Activated naive CD8-positive, alpha-beta T cell treated with anti-CD3 and anti-CD28 coated beads, Interleukin-2, amount 10 ng/mL, durations not matched to agents 7 days and 5 days (primary cell): ENCODE measurements at regions not wholly inside any gene's neighbourhood (a gene's known extent, or its start where the extent isn't known, plus 50 kb on each side); places are given as distances from the start of the nearest gene placed in this dataset.

Experiments
- ATAC-seq: fragments of 150-1000 bp; cut with Tn5 transposase; one replicate; pipeline ENCODE4 v1.10.0; 2021; ENCODE audit warnings: low read depth, moderate library complexity
- POLR2A ChIA-PET: fragments of 350-600 bp; sonication (Branson Sonifier 250); formaldehyde crosslinking; loops from one replicate; lab custom pipeline; 2021; ENCODE audit warnings: antibody characterized with exemption; lab: Charles Lee
- DNase-seq: peaks from one replicate; pipeline ENCODE4 v3.0.0; 2021
- H3K27ac Mint-ChIP-seq: one replicate; pipeline ENCODE4 v1.8.0; 2022; ENCODE audit warnings: mild to moderate bottlenecking, mixed read lengths
- H3K27me3 Mint-ChIP-seq: one replicate; pipeline ENCODE4 v1.8.0; 2022; ENCODE audit warnings: mild to moderate bottlenecking, moderate library complexity, mixed read lengths
- H3K36me3 Mint-ChIP-seq: one replicate; pipeline ENCODE4 v1.8.0; 2021; ENCODE audit warnings: mild to moderate bottlenecking, mixed read lengths
- H3K4me1 Mint-ChIP-seq: one replicate; pipeline ENCODE4 v1.8.0; 2021; ENCODE audit warnings: mixed read lengths
- H3K4me3 Mint-ChIP-seq: one replicate; pipeline ENCODE4 v1.8.0; 2022; ENCODE audit warnings: mild to moderate bottlenecking, moderate library complexity, mixed read lengths
- H3K9me3 Mint-ChIP-seq: one replicate; pipeline ENCODE4 v1.8.0; 2021; ENCODE audit warnings: mixed read lengths

- Mint-ChIP-seq H3K27me3 (no peaks in the 10 kb centered on the region), H3K36me3 (no peaks in the 10 kb centered on the region), H3K4me1 (no peaks in the 10 kb centered on the region), H3K27ac (no peak overlapping the region), H3K4me3 (no peak overlapping the region), H3K9me3 (peaks cover 4% of the 10 kb centered on the region)
- ATAC-seq (no peak), DNase-seq (no peak)
- POLR2A ChIA-PET = no interaction called here
Observed at GRCh38 chr21:20551939-20552338, 446.3 kb upstream of the NCAM2 start.

- POLR2A ChIA-PET = no interaction called here
- H3K9me3 Mint-ChIP-seq = peaks cover 3% of the 10 kb centered on the region
- H3K4me1 Mint-ChIP-seq = no peaks in the 10 kb centered on the region
- H3K27ac Mint-ChIP-seq = no peak overlapping the region
- DNase-seq (no peak), ATAC-seq (no peak)
- H3K4me3 Mint-ChIP-seq = no peak overlapping the region
- no peaks in the 10 kb centered on the region for H3K27me3 Mint-ChIP-seq
- no peaks in the 10 kb centered on the region for H3K36me3 Mint-ChIP-seq
Observed at GRCh38 chr21:20554785-20555184, 443.4 kb upstream of the NCAM2 start.

- ATAC-seq (no peak), DNase-seq (no peak)
- Mint-ChIP-seq H3K9me3 (peaks cover 3% of the 10 kb centered on the region), H3K36me3 (no peaks in the 10 kb centered on the region), H3K4me1 (no peaks in the 10 kb centered on the region), H3K4me3 (no peak overlapping the region), H3K27ac (no peak overlapping the region), H3K27me3 (no peaks in the 10 kb centered on the region)
- POLR2A ChIA-PET = no interaction called here
Observed at GRCh38 chr21:20570824-20571232, 427.4 kb upstream of the NCAM2 start.

- ATAC-seq = no peak
Observed at GRCh38 chr21:20572582-20572981, 425.6 kb upstream of the NCAM2 start.

GRCh38 chr21:20581361-20581760, 416.8 kb upstream of the NCAM2 start:
- Mint-ChIP-seq H3K36me3 (no peaks in the 10 kb centered on the region), H3K27ac (no peak overlapping the region), H3K4me3 (no peak overlapping the region), H3K27me3 (no peaks in the 10 kb centered on the region), H3K4me1 (no peaks in the 10 kb centered on the region), H3K9me3 (peaks cover 4% of the 10 kb centered on the region)
- ATAC-seq (no peak), DNase-seq (no peak)
- POLR2A ChIA-PET = no interaction called here

More at GRCh38 chr21:20572582-20572981, 425.6 kb upstream of the NCAM2 start:
- H3K27ac Mint-ChIP-seq = no peak overlapping the region
- H3K4me1 Mint-ChIP-seq = no peaks in the 10 kb centered on the region
- H3K36me3 Mint-ChIP-seq = no peaks in the 10 kb centered on the region
- H3K9me3 Mint-ChIP-seq = peaks cover 3% of the 10 kb centered on the region
- no peak overlapping the region for H3K4me3 Mint-ChIP-seq
- POLR2A ChIA-PET = no interaction called here
- no peaks in the 10 kb centered on the region for H3K27me3 Mint-ChIP-seq
- no peak for DNase-seq

- Mint-ChIP-seq H3K4me3 (no peak overlapping the region), H3K27ac (no peak overlapping the region), H3K36me3 (no peaks in the 10 kb centered on the region), H3K9me3 (peaks cover 4% of the 10 kb centered on the region), H3K27me3 (no peaks in the 10 kb centered on the region), H3K4me1 (no peaks in the 10 kb centered on the region)
- no peak for DNase-seq
- POLR2A ChIA-PET = no interaction called here
- no peak for ATAC-seq
Observed at GRCh38 chr21:20591284-20591683, 406.9 kb upstream of the NCAM2 start.

- H3K4me1 Mint-ChIP-seq = no peaks in the 10 kb centered on the region
- no peaks in the 10 kb centered on the region for H3K36me3 Mint-ChIP-seq
- H3K4me3 Mint-ChIP-seq = no peak overlapping the region
- H3K27ac Mint-ChIP-seq = no peak overlapping the region
- H3K27me3 Mint-ChIP-seq = no peaks in the 10 kb centered on the region
- peaks cover 4% of the 10 kb centered on the region for H3K9me3 Mint-ChIP-seq
- ATAC-seq (no peak), DNase-seq (no peak)
- POLR2A ChIA-PET = no interaction called here
Observed at GRCh38 chr21:20592463-20592862, 405.7 kb upstream of the NCAM2 start.

- ATAC-seq (no peak), DNase-seq (no peak)
- H3K27ac Mint-ChIP-seq = no peak overlapping the region
- H3K27me3 Mint-ChIP-seq = no peaks in the 10 kb centered on the region
- H3K9me3 Mint-ChIP-seq = peaks cover 4% of the 10 kb centered on the region
- no peak overlapping the region for H3K4me3 Mint-ChIP-seq
- POLR2A ChIA-PET = no interaction called here
- H3K4me1 Mint-ChIP-seq = no peaks in the 10 kb centered on the region
- H3K36me3 Mint-ChIP-seq = no peaks in the 10 kb centered on the region
Observed at GRCh38 chr21:20603236-20603635, 395.0 kb upstream of the NCAM2 start.

GRCh38 chr21:20611008-20611407, 387.2 kb upstream of the NCAM2 start:
- H3K9me3 Mint-ChIP-seq = peaks cover 4% of the 10 kb centered on the region
- H3K27me3 Mint-ChIP-seq = no peaks in the 10 kb centered on the region
- ATAC-seq (no peak), DNase-seq (no peak)
- POLR2A ChIA-PET = no interaction called here
- H3K36me3 Mint-ChIP-seq = no peaks in the 10 kb centered on the region
- no peak overlapping the region for H3K4me3 Mint-ChIP-seq
- H3K4me1 Mint-ChIP-seq = no peaks in the 10 kb centered on the region
- no peak overlapping the region for H3K27ac Mint-ChIP-seq

- no peak overlapping the region for H3K27ac Mint-ChIP-seq
- no peaks in the 10 kb centered on the region for H3K36me3 Mint-ChIP-seq
- no peaks in the 10 kb centered on the region for H3K4me1 Mint-ChIP-seq
- no peak for ATAC-seq
- no peak overlapping the region for H3K4me3 Mint-ChIP-seq
- POLR2A ChIA-PET = no interaction called here
- DNase-seq = no peak
- H3K9me3 Mint-ChIP-seq = peaks cover 3% of the 10 kb centered on the region
- H3K27me3 Mint-ChIP-seq = no peaks in the 10 kb centered on the region
Observed at GRCh38 chr21:20613654-20614053, 384.6 kb upstream of the NCAM2 start.

- Mint-ChIP-seq H3K27ac (no peak overlapping the region), H3K9me3 (peaks cover 3% of the 10 kb centered on the region), H3K36me3 (no peaks in the 10 kb centered on the region), H3K4me1 (no peaks in the 10 kb centered on the region), H3K4me3 (no peak overlapping the region), H3K27me3 (no peaks in the 10 kb centered on the region)
- POLR2A ChIA-PET = no interaction called here
- DNase-seq (no peak), ATAC-seq (no peak)
Observed at GRCh38 chr21:20617130-20617529, 381.1 kb upstream of the NCAM2 start.

GRCh38 chr21:20618878-20619277, 379.3 kb upstream of the NCAM2 start:
- Mint-ChIP-seq H3K4me1 (no peaks in the 10 kb centered on the region), H3K36me3 (no peaks in the 10 kb centered on the region), H3K27ac (no peak overlapping the region), H3K27me3 (no peaks in the 10 kb centered on the region), H3K4me3 (no peak overlapping the region), H3K9me3 (peaks cover 3% of the 10 kb centered on the region)
- POLR2A ChIA-PET = no interaction called here
- ATAC-seq = no peak
- no peak for DNase-seq

- POLR2A ChIA-PET = no interaction called here
- Mint-ChIP-seq H3K4me3 (no peak overlapping the region), H3K4me1 (no peaks in the 10 kb centered on the region), H3K27ac (no peak overlapping the region), H3K36me3 (no peaks in the 10 kb centered on the region), H3K27me3 (no peaks in the 10 kb centered on the region), H3K9me3 (peaks cover 4% of the 10 kb centered on the region)
- DNase-seq (no peak), ATAC-seq (no peak)
Observed at GRCh38 chr21:20627594-20627993, 370.6 kb upstream of the NCAM2 start.

- POLR2A ChIA-PET = no interaction called here
- H3K27ac Mint-ChIP-seq = no peak overlapping the region
- no peak for DNase-seq
- no peaks in the 10 kb centered on the region for H3K4me1 Mint-ChIP-seq
- ATAC-seq = no peak
- no peaks in the 10 kb centered on the region for H3K27me3 Mint-ChIP-seq
- H3K36me3 Mint-ChIP-seq = no peaks in the 10 kb centered on the region
- no peak overlapping the region for H3K4me3 Mint-ChIP-seq
- peaks cover 6% of the 10 kb centered on the region for H3K9me3 Mint-ChIP-seq
Observed at GRCh38 chr21:20631633-20632032, 366.6 kb upstream of the NCAM2 start.

GRCh38 chr21:20639026-20639425, 359.2 kb upstream of the NCAM2 start:
- ATAC-seq (no peak), DNase-seq (no peak)
- Mint-ChIP-seq H3K27me3 (no peaks in the 10 kb centered on the region), H3K36me3 (no peaks in the 10 kb centered on the region), H3K27ac (no peak overlapping the region), H3K4me1 (no peaks in the 10 kb centered on the region), H3K9me3 (peaks cover 5% of the 10 kb centered on the region), H3K4me3 (no peak overlapping the region)
- POLR2A ChIA-PET = no interaction called here
